Head of caudate nucleus (tissue), 42 donors: ENCODE measurements at regions not wholly inside any gene's neighbourhood (a gene's known extent, or its start where the extent isn't known, plus 50 kb on each side); places are given as distances from the start of the nearest gene placed in this dataset.

Experiments
- DNase-seq, 42 donors: peaks; one replicate each; pipeline versions ENCODE4 v3.0.0 to v3.0.0-alpha.2; 2020 to 2021; ENCODE audit warnings: mixed read lengths in 7 of 42
- intact Hi-C: fragments of 100-400 bp; cut with DNase I; formaldehyde crosslinking; loops from one replicate; pipeline ENCODE4 v1.15.0; 2022

- intact Hi-C loops = no loop called here
- no peak for DNase-seq
Measured at GRCh38 chr10:36885746-36886145, 239.7 kb upstream of the ANKRD30A start.

- intact Hi-C loops = no loop called here
- no peak for DNase-seq
Measured at GRCh38 chr10:36882781-36883180, 242.6 kb upstream of the ANKRD30A start.

GRCh38 chr10:36880898-36881297 is 244.5 kb upstream of the ANKRD30A start:
- no peak for DNase-seq
- intact Hi-C loops = no loop called here

- intact Hi-C loops = no loop called here
- no peak for DNase-seq
Measured at GRCh38 chr10:36872702-36873393, 252.6 kb upstream of the ANKRD30A start.

- intact Hi-C loops = no loop called here
- no peak for DNase-seq
Measured at GRCh38 chr10:36840788-36841187, 284.6 kb upstream of the ANKRD30A start.

GRCh38 chr10:36837416-36837815 is 288.0 kb upstream of the ANKRD30A start:
- no peak for DNase-seq
- intact Hi-C loops = no loop called here

GRCh38 chr10:36819781-36820180 is 305.6 kb upstream of the ANKRD30A start:
- intact Hi-C loops = no loop called here
- DNase-seq = no peak

- no peak for DNase-seq
- intact Hi-C loops = no loop called here
Measured at GRCh38 chr10:36817898-36818297, 307.5 kb upstream of the ANKRD30A start.

GRCh38 chr10:36808625-36809362 is 316.6 kb upstream of the ANKRD30A start:
- intact Hi-C loops = no loop called here
- no peak for DNase-seq

- intact Hi-C loops = no loop called here
- no peak for DNase-seq
Measured at GRCh38 chr10:36803229-36803628, 322.2 kb upstream of the ANKRD30A start.

- DNase-seq = peak in 16 of 42 donors; percentile 3 to 56 (median 25)
- intact Hi-C loops = no loop called here
Measured at GRCh38 chr10:36802490-36803153, 322.8 kb upstream of the ANKRD30A start.

GRCh38 chr10:36801660-36802059 is 323.7 kb upstream of the ANKRD30A start:
- intact Hi-C loops = no loop called here
- DNase-seq = no peak

- intact Hi-C loops = no loop called here
- no peak for DNase-seq
Measured at GRCh38 chr10:36794981-36795380, 330.4 kb upstream of the ANKRD30A start.

GRCh38 chr10:36789974-36790373 is 335.4 kb upstream of the ANKRD30A start:
- intact Hi-C loops = no loop called here

GRCh38 chr10:36788152-36788551 is 337.2 kb upstream of the ANKRD30A start:
- DNase-seq = no peak
- intact Hi-C loops = no loop called here

More at GRCh38 chr10:36789974-36790373, 335.4 kb upstream of the ANKRD30A start:
- no peak for DNase-seq

- intact Hi-C loops = no loop called here
- DNase-seq = no peak
Measured at GRCh38 chr10:36783400-36783799, 342.0 kb upstream of the ANKRD30A start.

- intact Hi-C loops = no loop called here
- no peak for DNase-seq
Measured at GRCh38 chr10:36781570-36781969, 343.8 kb upstream of the ANKRD30A start.

GRCh38 chr10:36780158-36780557 is 345.2 kb upstream of the ANKRD30A start:
- intact Hi-C loops = no loop called here

GRCh38 chr10:36779238-36779846 is 346.1 kb upstream of the ANKRD30A start:
- peak in 26 of 42 donors; percentile 24 to 79 (median 48) for DNase-seq
- intact Hi-C loops = loop anchor here (2.0 kb wide), 1 partner anchor 1145 kb away; no protein-coding TSS in a partner anchor

More at GRCh38 chr10:36780158-36780557, 345.2 kb upstream of the ANKRD30A start:
- no peak for DNase-seq

- intact Hi-C loops = loop anchor here (2.0 kb wide), 1 partner anchor 1144 kb away; no protein-coding TSS in a partner anchor
- no peak for DNase-seq
Measured at GRCh38 chr10:36778651-36779050, 346.7 kb upstream of the ANKRD30A start.
